Inflammatory macrophage treated with lipopolysaccharide for 1 hour (primary cell): ENCODE measurements at regions not wholly inside any gene's neighbourhood (a gene's known extent, or its start where the extent isn't known, plus 50 kb on each side); places are given as distances from the start of the nearest gene placed in this dataset.
"Not testable (repeated sequence)": the region's sequence is repeated elsewhere in the genome, so short reads cannot be mapped to it uniquely, and the experiment has no call there.

Experiments
- DNase-seq, 2 donors: peaks; one replicate each; pipeline ENCODE4 v3.0.0-alpha.2; 2020 to 2022

GRCh38 chr4:79213702-79214101 lies 112.2 kb downstream of the NAA11 start:
- DNase-seq, result no peak

GRCh38 chr4:79213010-79213409 lies 112.9 kb downstream of the NAA11 start:
- DNase-seq, result no peak

GRCh38 chr4:79212311-79212710 lies 113.5 kb downstream of the NAA11 start:
- no peak for DNase-seq

GRCh38 chr4:79211490-79211889 lies 114.4 kb downstream of the NAA11 start:
- DNase-seq, result no peak

GRCh38 chr4:79210636-79211049 lies 115.2 kb downstream of the NAA11 start:
- DNase-seq, result no peak

GRCh38 chr4:79209822-79210635 lies 115.8 kb downstream of the NAA11 start:
- DNase-seq, result peak in 1 of 2 donors; percentile 5

- DNase-seq, result peak; percentile 2 to 9
Observed at GRCh38 chr4:79209081-79209480, 116.8 kb downstream of the NAA11 start.

GRCh38 chr4:79207281-79207680 lies 118.6 kb downstream of the NAA11 start:
- no peak for DNase-seq

GRCh38 chr4:79206660-79207059 lies 119.2 kb downstream of the NAA11 start:
- DNase-seq, result no peak

GRCh38 chr4:79205121-79205520 lies 120.7 kb downstream of the NAA11 start:
- DNase-seq, result no peak

- DNase-seq, result no peak
Observed at GRCh38 chr4:79201971-79202370, 123.9 kb downstream of the NAA11 start.

- no peak for DNase-seq
Observed at GRCh38 chr4:79199743-79200142, 126.1 kb downstream of the NAA11 start.

GRCh38 chr4:79198951-79199587 lies 126.8 kb downstream of the NAA11 start:
- no peak for DNase-seq

GRCh38 chr4:79197275-79198009 lies 128.4 kb downstream of the NAA11 start:
- no peak for DNase-seq

- not testable (repeated sequence) for DNase-seq
Observed at GRCh38 chr4:79191292-79191691, 134.6 kb downstream of the NAA11 start.

GRCh38 chr4:79185526-79186045 lies 140.3 kb downstream of the NAA11 start:
- no peak for DNase-seq

GRCh38 chr4:79184476-79184875 lies 141.4 kb downstream of the NAA11 start:
- DNase-seq, result no peak

GRCh38 chr4:79182209-79182608 lies 143.7 kb downstream of the NAA11 start:
- DNase-seq, result no peak

- DNase-seq, result no peak
Observed at GRCh38 chr4:79181190-79181589, 144.7 kb downstream of the NAA11 start.

- DNase-seq, result no peak
Observed at GRCh38 chr4:79178760-79179159, 147.1 kb downstream of the NAA11 start.

GRCh38 chr4:79177388-79177787 lies 148.5 kb downstream of the NAA11 start:
- no peak for DNase-seq

GRCh38 chr4:79176351-79176750 lies 149.5 kb downstream of the NAA11 start:
- no peak for DNase-seq

- DNase-seq, result no peak
Observed at GRCh38 chr4:79175716-79176115, 150.1 kb downstream of the NAA11 start.
